Thyroid gland (tissue), 4 donors: ENCODE measurements at regions not wholly inside any gene's neighbourhood (a gene's known extent, or its start where the extent isn't known, plus 50 kb on each side); places are given as distances from the start of the nearest gene placed in this dataset.
"Not testable (repeated sequence)": the region's sequence is repeated elsewhere in the genome, so short reads cannot be mapped to it uniquely, and the experiment has no call there.

Experiments
- DNase-seq, 2 donors: peaks; one replicate each; pipeline ENCODE4 v3.0.0-alpha.2; 2019
- H3K27ac ChIP-seq, 3 donors: fragments of 200-600 bp; sonication (generic); 1 replicate in 2 of 3; 2 replicates in 1 of 3; pipeline ENCODE4 v1.5.1; 2016 to 2019; ENCODE audit warnings: mild to moderate bottlenecking in 1 of 3, moderate library complexity in 1 of 3
- H3K27me3 ChIP-seq: fragments of 200-600 bp; sonication (generic); one replicate; pipeline ENCODE4 v1.5.1; 2019
- H3K36me3 ChIP-seq, 2 donors: fragments of 200-600 bp; sonication (generic); one replicate each; pipeline ENCODE4 v1.5.1; 2016 to 2019
- H3K4me1 ChIP-seq, 2 donors: fragments of 200-600 bp; sonication (generic); one replicate each; pipeline ENCODE4 v1.5.1; 2017 to 2019
- H3K4me3 ChIP-seq, 3 donors: fragments of 200-600 bp; sonication (generic); replicated peaks in 1 of 3; 1 replicate in 2 of 3; 2 replicates in 1 of 3; pipeline ENCODE4 v1.5.1; 2016; ENCODE audit warnings: mild to moderate bottlenecking in 1 of 3
- H3K9me3 ChIP-seq: fragments of 200-600 bp; sonication (generic); one replicate; pipeline ENCODE4 v1.5.1; 2017
- POLR2A ChIP-seq, 2 donors: fragments of 450-650 bp; IDR thresholded peaks; one replicate each; pipeline ENCODE4 v1.6.1; 2017; ENCODE audit warnings: antibody characterized with exemption in 2 of 2, mild to moderate bottlenecking in 2 of 2, moderate library complexity in 1 of 2
- WGBS, 2 donors: methylation state at CpG; one replicate each; pipeline ENCODE4 v1.1.5; 2017; 5-methylcytosine and 5-hydroxymethylcytosine counted together
- intact Hi-C: fragments of 100-400 bp; cut with DNase I; formaldehyde crosslinking; loops from one replicate; pipeline ENCODE4 v1.15.1; 2023
- TF ChIP-seq, protein P1 (sequence below), 6 experiments: fragments of 200-600 bp in 3 of 6; fragments of 450-650 bp in 3 of 6; sonication (generic) in 3 of 6; IDR thresholded peaks; one replicate each; pipeline ENCODE4 v1.5.1; 2016 to 2019; ENCODE audit warnings: antibody characterized with exemption in 6 of 6, mild to moderate bottlenecking in 2 of 6, inconsistent platforms in 1 of 6, moderate library complexity in 1 of 6

DNA sequence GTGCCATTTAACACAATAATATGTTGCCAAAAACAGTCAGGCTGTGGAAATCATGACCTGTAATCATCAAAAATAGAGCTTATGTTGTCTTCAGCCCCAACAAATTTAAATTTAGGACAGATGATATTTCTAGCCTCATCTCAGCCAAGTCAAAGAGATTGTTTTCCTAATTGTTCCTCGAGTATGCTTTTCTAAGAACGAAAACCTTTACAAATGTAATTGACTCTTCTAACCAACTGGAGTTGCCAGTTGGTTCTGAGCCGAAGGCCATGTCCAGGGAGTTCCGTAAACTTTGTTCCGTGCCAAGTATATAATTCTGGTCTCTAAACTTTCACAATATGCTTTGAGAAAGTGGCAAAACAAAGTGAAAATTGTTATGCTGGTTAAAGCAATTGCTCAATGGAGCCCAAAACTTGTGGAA, 160.8 kb downstream of the CEMIP2 start:
- Histone ChIP-seq H3K9me3 (no peaks in the 10 kb centered on the region), H3K4me3 (no peak overlapping the region), H3K4me1 (no peaks in the 10 kb centered on the region), H3K36me3 (no peaks in the 10 kb centered on the region), H3K27me3 (no peaks in the 10 kb centered on the region), H3K27ac (no peak overlapping the region)
- intact Hi-C loops: loop anchor here (5.0 kb wide), 1 partner anchor 160 kb away; the partner anchor contains the start of gene CEMIP2
- 49 to 75% methylated on average over 5 of the region's 5 CpGs for WGBS, 2 donors
- peak in 1 of 2 donors; percentile 8 for DNase-seq
- TF ChIP-seq, protein P1, sequence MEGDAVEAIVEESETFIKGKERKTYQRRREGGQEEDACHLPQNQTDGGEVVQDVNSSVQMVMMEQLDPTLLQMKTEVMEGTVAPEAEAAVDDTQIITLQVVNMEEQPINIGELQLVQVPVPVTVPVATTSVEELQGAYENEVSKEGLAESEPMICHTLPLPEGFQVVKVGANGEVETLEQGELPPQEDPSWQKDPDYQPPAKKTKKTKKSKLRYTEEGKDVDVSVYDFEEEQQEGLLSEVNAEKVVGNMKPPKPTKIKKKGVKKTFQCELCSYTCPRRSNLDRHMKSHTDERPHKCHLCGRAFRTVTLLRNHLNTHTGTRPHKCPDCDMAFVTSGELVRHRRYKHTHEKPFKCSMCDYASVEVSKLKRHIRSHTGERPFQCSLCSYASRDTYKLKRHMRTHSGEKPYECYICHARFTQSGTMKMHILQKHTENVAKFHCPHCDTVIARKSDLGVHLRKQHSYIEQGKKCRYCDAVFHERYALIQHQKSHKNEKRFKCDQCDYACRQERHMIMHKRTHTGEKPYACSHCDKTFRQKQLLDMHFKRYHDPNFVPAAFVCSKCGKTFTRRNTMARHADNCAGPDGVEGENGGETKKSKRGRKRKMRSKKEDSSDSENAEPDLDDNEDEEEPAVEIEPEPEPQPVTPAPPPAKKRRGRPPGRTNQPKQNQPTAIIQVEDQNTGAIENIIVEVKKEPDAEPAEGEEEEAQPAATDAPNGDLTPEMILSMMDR (IDR thresholded peaks at IDR 0.05): no peak
- TF ChIP-seq POLR2A (IDR thresholded peaks at IDR 0.05): no peak

DNA sequence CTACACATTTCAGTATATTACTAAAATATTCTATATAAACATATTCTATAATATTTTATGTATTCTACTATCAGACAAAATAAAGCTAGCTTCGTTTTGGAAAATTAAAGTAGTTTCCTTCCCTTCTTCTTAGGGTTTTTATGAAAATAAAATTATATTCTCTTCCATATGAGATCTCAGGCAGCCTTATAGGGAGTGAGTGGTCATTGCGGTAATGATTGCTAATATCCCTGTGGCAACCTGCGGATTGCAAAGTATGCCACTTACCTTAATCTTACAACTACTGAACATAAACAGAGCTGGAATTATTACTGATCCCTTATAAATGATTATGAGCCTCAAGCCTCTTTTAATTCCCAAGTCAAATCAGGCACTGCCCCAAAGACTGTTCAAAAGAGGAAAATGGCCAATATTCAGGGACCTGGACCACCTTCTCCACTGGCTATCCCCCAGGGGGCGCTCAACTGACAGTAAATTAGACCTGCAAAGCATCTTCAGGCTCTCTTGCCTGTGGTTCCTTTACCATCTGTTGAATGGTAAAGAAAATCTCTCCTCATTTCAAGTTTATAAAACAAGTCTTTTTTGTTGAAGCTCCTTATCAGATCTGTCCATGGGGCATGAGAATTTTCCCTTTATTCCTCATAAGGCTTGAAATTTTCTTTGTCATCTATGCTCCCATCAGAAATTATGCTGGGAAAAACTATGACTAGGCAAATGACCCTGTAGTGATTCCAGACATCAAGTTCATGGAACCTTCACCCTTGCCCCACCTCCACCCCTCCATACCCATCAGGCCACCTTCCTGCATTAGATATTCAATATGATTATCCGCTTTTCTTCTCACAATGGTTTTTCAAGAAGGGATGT, 163.9 kb downstream of the CEMIP2 start:
- Histone ChIP-seq H3K4me3 (no peak overlapping the region), H3K4me1 (no peaks in the 10 kb centered on the region), H3K36me3 (no peaks in the 10 kb centered on the region), H3K27me3 (no peaks in the 10 kb centered on the region), H3K9me3 (no peaks in the 10 kb centered on the region), H3K27ac (no peak overlapping the region)
- intact Hi-C loops: loop anchor here (5.0 kb wide), 1 partner anchor 163 kb away; the partner anchor contains the start of gene CEMIP2
- DNase-seq: peak; percentile 77 to 87
- no peak for TF ChIP-seq POLR2A (IDR thresholded peaks at IDR 0.05)
- TF ChIP-seq, protein P1 (IDR thresholded peaks at IDR 0.05): peak; percentile 32 to 81 (median 74)
- WGBS, 2 donors: 59 to 61% methylated on average over 5 of the region's 5 CpGs

DNA sequence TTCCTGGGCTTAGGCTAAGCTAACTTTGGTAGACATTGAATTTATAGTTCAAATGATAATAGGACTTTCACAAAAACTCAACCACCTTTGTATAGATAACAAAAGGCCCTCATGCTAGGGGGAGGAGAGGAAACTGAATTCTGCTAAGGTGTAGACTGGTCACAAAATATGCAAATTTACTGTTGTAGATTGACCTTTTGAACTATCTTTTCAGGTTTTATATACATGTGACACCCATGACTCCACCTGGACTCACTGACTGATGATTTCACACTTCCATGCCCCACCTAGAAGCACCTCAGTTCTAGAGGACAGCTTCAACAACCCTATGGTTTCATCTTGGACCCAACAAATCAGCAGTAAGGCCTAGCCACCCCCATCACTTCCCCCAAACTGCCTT, 165.7 kb downstream of the CEMIP2 start:
- intact Hi-C loops: no loop called here
- Histone ChIP-seq H3K9me3 (no peaks in the 10 kb centered on the region), H3K4me3 (no peak overlapping the region), H3K4me1 (no peaks in the 10 kb centered on the region), H3K27me3 (no peaks in the 10 kb centered on the region), H3K36me3 (no peaks in the 10 kb centered on the region), H3K27ac (no peak overlapping the region)
- TF ChIP-seq POLR2A (IDR thresholded peaks at IDR 0.05): no peak
- TF ChIP-seq, protein P1 (IDR thresholded peaks at IDR 0.05): no peak
- no peak for DNase-seq

DNA sequence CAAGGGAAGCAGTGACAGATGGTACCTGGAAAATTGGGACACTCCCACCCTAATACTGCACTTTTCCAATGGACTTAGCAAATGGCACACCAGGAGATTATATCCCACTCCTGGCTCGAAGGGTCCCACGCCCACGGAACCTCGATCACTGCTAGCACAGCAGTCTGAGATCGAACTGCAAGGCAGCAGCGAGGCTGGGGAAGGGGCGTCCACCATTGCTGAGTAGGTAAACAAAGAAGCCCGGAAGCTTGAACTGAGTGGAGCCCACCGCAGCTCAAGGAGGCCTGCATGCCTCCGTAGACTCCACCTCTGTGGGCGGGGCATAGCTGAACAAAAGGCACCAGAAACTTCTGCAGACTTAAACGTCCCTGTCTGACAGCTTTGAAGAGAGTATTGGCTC, 172.6 kb downstream of the CEMIP2 start:
- DNase-seq, H3K4me1 ChIP-seq, H3K27me3 ChIP-seq, H3K36me3 ChIP-seq, H3K4me3 ChIP-seq, H3K9me3 ChIP-seq, H3K27ac ChIP-seq, intact Hi-C loops: not testable (repeated sequence)
- WGBS, 2 donors: 79 to 84% methylated on average over 11 to 12 of the region's 12 CpGs

DNA sequence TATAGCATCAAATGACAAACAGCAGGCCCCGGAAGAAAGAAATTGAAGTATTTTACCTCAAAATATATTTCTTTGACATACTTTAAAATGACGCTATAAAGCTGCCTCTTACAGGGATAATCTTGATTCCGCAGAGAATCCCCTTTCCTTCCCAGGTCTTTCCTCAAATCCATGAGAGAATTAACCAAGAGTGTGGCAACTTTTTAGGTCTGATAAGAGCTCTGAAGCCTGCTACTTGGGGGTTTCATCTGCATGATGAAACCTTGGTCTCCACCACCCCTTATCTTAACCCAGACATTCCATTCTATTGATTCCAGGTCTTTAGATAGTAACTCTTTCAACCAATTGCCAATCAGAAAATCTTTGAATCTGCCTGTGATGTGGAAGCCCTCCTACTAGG, 173.8 kb downstream of the CEMIP2 start:
- no peak overlapping the region for H3K27ac ChIP-seq
- TF ChIP-seq, protein P1 (IDR thresholded peaks at IDR 0.05): no peak
- TF ChIP-seq POLR2A (IDR thresholded peaks at IDR 0.05): no peak
- WGBS, 2 donors: 91% methylated on average over 3 of the region's 3 CpGs

More for the DNA sequence above, 173.8 kb downstream of the CEMIP2 start:
- Histone ChIP-seq H3K36me3 (no peaks in the 10 kb centered on the region), H3K27me3 (no peaks in the 10 kb centered on the region), H3K4me1 (peaks cover 0 to 9% of the 10 kb centered on the region in 2 donors), H3K9me3 (no peaks in the 10 kb centered on the region), H3K4me3 (no peak overlapping the region)
- no peak for DNase-seq
- intact Hi-C loops: no loop called here
